ENCODE measurements at regions not wholly inside any gene's neighbourhood (a gene's known extent, or its start where the extent isn't known, plus 50 kb on each side); places are given as distances from the start of the nearest gene placed in this dataset.
A peak's percentile ranks its signal among the peaks of the same experiment; 100 is the strongest.
"Not testable (repeated sequence)": the region's sequence is repeated elsewhere in the genome, so short reads cannot be mapped to it uniquely, and the experiment has no call there.

DNA sequence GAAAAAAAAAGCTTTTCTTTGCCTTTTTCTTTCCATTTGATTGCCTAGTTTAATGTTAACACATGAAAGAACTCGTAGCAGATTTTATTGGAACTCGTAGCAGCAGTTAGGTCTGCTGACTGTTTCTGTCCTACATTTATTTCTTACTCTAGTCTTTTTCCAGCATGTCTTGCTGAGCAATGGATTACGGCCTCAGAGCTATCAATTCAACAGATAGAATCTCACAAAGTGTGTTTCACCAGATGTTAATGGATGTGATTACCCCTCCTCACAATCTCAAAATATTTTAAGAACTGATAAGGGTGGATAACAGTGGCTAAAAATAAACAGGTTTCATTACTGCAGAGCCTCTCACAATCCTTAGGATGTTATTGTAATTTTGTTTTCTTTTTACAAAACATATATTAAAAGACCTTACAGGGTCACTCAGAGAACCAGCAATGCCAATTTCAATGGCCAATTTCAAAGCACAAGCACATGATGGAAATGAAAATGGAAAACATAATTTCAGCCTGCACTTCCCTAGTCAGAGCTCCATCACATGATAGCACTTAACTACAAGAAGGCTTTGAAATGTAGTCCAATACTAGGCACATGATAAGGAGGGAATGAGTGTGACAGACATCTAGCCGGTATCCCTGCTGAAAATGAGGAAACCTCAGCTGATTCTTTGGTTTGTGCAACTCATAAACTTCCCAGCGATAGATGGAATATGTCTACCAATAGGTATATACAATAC, 838.1 kb upstream of the SEMA6D start:
- DNase-seq = peak; percentile 15

DNA sequence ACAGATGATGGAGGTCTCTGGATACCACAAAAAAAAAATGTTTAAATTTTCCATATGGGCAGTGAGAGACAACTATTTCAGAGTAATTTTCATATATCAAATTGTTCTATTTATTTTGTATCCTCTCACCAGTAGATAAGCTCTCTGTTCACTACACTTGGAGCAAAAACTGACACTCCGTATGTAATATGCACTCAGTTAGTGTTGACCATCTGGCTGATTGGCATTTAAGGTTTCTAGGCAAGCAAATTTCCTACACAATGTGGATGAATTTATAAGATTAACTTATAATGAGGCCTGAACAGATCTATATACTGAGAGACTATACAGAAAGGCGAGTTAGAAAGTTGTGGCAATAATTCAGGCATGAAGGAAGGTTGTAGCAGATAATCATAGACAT, 836.5 kb upstream of the SEMA6D start:
- DNase-seq = no peak

DNA sequence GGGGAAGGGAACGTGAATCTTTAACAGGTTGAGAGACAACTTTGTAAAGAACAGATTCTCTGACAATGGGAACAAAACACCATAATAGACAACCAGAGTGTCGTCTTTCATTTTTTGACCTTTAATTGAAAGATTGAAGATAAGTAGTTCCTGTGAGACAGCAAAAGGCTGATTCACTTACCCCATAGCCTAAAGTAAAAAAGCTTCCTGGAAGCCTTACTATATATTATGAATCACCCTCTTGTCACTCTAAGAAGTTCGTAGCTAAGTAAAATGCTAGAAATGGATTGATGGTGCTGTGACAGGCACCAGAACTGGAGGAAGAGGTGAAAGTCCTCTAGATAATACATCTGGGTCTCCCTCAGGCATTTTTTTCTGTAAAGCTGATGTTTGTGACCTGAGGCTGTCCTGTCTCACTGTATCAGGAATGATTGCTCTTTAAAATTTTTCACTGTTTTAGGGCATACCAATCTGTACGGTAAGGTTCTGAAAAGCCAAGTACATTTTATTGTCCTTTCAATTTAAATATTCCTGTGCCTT, 824.6 kb upstream of the SEMA6D start:
- peak; percentile 30 for DNase-seq

DNA sequence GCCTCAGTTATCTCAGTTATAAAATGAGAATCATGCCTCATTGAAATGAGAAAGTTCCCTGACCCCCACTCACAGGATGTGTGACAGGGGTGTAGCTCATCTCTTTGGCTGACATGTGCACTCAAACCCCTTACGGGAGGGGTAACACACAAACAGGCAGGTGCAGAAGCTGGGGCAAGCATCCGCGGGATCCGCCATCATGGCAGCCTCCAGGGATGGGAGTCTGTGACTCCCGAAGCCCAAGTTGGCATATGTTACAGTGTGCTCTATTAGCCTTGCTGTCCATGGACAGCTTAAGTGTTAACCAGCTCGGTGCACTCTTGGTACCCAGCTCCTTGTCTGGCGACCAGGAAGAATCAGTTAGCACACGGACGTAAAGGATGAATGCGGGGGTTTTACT, 822.7 kb upstream of the SEMA6D start:
- no peak for DNase-seq

DNA sequence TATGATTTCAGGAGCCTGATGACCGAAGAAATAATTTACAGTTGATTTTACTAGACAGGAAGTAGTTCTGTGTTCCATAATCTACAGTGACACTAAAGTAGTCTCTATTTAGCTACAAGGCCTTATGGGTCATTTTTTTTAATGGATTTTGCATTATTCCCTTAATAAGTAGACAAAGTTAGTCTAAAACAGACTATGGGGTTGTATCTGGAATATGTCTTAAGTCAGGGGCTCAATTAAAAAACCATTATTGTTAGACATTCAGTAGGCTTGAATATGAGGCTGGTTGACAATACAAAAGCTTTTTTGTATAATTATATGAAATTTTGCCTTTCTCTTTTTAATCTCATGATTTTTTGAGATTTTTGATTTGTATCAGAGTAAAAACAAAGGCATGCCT, 820.0 kb upstream of the SEMA6D start:
- no peak for DNase-seq

DNA sequence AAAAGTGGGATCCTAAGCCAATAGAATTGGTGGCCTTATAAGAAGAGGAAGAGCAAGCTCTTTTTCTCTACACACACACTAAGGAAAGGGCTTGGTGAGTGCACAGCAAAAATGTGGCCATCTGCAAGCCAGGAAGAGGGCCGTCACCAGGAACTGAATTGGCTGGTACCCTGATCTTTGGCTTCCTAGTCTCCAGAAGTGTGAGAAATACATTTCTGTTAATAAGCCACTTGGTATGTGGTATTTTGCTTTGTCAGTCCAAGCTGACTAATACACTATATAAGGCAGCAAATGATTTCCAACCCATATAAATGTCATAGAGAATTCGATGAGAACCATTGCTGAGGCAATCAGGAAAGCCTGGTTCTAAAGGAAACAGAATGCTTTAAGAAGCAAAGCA, 816.3 kb upstream of the SEMA6D start:
- no peak for DNase-seq

DNA sequence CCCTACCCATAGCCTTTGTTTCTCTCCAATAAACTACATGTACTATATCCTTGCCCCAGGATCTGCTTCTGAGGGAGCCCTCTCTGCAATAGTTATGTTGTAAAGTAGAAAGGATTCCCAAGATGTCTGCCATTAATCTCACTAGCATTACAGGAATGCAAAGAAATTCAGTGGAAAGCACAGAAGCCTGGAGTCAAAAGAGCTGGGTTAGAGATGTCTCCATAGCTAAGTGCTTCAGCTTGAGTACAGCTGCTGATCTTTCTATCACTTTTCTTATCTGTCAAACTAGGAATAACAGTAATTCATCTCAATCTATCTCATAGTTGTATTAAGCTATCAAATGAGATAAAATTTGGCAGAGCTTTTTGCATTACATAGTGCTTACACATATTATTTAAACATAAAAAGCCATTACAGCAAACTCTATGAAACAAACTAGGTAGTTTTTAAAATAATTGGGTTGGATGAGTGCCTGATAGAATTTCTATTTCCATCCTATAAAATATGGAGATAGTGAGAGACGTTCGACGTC, 799.5 kb upstream of the SEMA6D start:
- DNase-seq = no peak

DNA sequence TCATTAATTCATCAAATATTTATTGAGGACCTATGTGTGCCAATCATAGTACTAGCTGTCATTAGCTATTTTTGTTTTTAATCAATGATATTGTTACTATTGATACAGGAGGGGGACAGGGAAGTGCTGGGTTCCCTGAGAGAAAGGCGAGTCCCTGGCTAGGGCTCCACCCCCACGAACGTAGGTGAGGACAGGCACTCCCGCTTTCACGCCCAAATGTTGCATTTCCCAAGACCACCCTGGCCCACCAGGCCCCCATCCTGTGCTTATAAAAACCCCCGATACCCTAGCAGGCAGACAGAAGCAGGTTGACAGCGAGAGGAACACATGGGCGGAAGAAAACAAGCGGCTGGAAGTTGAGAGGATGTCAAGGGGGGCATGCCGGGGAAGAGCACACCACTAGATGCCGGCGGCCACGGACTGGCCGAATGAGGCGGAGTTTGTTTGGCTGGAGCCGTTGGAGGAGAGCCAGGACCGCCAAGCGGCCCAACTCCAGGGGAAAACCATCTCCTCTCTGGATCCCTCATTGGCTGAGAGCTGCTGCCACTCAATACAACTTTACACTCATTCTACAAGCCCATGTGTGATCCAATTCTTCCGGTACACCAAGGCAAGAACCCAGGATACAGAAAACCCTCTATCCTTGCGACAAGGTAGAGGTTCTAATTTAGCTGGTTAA, 798.7 kb upstream of the SEMA6D start:
- no peak for DNase-seq

DNA sequence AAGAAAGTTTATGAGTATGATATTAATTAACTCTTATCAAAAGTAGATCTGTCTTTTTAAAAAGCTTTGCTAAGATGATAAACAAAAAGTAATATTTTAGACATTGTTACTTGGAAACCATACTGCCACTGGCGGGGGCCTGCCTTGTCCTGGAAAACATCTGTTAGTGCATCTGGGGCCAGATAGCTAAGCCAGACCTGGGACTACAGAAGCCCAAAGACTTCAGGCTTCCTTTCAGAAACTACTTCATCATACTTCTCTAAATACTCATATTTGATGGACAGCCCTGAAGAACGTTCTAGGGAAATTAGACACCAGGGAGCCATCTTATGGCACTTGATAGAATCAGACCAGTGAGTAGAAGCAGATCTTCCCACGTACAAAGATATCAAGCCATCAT, 795.4 kb upstream of the SEMA6D start:
- DNase-seq = peak; percentile 12

DNA sequence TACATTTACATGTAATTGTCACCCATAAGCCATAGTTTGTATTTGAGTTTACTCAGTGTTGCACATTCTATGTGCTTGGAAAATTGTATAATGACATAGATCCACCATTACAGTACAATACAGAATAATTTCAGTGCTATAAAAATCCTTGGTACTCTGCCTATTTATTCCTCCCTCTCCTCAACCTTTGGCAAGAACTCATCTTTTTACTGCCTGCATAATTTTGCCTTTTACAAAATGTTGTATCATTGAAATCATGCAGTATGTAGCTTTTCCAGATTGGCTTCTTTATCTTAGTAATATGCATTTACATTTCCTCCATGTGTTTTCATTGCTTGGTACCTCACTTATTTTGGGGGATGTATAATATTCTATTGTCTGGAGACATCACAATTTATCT, 786.9 kb upstream of the SEMA6D start:
- DNase-seq = no peak

DNA sequence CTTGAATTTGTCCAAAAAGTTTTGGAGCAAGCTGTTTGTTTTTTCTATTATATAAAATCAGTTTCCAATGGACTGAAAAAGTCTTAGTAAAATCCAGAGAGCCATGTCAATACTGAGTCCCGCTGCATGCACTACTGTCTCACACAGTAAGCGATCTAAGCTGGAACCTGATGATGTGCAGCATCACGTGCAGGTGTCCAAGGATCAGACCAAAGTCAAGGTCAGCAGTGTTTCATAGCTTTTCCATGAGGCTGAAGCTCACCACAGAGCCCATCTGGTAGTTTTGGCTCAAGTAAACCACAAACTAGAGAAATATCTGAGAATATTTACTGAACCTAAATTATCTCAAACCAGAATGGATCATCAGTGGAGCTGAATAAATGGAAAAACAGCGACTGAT, 784.0 kb upstream of the SEMA6D start:
- DNase-seq = no peak

DNA sequence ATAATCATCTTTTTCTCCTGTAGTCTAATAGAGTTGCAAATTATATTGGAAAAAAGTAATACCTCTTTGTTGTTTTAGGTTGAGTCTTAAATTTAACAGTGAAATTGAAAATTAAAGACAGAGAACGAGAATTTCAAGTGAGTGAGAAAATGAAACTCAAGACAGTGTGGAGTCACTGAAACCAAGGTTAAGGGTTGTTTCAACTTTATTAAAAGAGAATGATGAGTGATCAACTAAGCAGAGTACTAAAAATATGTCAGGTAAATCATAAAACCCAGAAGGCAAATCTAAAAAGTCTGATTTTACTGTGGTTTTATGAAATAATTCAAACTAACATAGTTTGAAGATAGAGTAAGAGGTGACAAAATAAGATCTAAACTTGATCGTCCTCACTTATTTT, 782.5 kb upstream of the SEMA6D start:
- no peak for DNase-seq

DNA sequence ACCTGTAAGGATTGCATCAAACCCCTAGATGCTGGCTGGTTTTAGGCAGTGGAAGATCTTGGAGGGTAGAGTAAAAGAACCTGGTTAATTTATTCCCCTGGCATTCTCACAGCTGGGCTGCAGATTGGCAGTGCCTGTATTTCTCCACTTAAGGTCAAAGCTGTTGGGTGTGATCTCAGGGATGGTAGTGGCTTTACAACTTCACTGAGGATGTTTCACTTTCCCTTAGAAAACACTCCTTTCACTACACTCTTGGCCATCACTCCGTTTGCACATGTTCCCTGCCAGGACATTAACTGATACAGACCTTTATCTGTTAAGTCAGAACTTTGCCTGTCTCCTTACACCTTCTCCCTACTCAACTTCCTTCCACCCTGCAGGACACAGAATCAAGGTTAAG, 779.1 kb upstream of the SEMA6D start:
- DNase-seq = no peak

DNA sequence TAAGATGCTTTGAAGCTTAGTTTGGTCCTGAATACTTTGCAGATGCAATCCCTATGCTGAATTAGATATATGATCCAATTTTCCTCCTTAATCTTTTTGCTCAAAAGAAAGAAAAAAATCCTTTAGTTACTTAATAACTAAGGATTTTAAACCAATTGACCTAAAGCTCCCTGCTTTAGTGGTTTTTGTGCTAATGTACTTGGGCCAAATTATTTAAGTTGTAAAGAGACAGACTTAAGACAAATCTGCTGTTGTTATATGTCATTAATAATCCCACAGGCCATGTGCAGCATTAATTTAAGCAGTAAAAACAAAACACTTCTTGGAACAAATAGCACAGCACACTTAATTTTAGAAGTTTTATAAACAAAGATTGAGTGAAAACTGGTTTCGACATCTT, 776.1 kb upstream of the SEMA6D start:
- no peak for DNase-seq

DNA sequence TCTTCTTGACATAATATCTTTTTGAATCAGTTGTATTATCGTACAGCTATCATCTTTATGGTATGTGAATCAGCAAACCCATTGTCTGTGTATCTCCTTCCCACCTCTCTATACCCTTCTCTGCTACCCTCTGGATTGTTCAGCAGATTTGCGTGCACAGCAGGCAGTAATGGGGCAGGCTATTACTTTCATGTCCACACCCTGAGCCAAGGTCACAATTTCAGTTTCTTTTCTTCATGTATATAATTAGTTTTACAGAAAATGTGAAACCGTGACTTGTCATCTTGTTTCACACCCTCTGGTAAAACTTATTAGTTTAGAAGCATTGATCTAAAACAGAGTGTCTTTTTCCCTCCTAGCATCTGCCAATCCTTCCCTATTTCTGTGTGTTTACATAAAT, 770.4 kb upstream of the SEMA6D start:
- no peak for DNase-seq

DNA sequence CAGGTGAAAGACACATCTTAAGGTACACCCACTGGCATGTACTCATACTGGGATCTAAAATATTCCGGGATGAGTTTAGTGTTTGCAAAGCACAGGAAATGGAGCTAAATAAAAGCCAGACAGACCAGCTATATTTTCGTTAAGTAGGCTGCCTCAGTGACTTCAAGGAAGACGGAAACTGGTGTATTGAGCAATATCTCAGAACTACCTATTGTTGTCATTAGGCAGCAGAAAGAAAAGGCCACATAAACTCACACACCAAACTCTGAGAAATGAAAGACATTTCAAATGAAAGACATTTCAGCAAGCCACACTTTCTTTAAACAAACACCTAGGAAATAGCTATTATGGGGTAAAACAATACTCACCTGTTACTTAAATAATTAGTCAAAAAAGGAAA, 761.7 kb upstream of the SEMA6D start:
- DNase-seq = no peak

DNA sequence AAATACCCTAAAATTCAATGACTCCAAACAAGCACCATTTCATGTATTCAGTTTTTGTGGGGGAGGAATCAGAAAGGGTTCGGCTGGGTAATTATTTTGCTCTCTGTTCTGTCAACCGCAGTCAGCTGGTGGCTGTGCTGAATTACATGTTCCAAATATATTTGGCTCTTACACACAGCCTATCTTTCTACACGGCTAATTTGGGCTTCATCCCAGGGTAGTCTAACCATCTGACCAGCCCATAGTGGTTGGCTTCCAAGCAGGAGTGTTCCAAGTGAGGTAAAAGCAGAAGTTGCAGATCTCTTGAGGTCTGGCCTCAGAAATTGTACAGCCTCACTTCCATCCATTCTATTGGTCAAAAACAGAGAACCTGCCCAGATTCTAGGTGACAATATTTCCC, 760.8 kb upstream of the SEMA6D start:
- DNase-seq = no peak

DNA sequence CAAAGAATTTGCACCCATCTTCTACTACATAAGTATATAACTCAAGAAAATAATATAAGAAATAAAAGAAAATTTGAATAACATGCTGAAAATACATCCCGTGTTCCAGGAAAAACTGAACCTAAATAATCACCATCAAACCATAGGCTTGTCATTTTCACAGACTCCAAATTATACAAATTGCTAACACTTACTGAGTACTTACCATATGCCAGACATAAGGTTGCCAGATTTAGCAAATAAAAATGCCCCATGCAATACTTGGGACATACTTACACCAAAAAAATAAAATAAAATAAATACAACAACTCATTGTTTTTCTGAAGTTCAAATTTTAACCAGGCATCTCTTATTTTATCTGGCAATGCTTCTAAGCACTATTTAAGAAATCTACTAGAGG, 760.4 kb upstream of the SEMA6D start:
- no peak for DNase-seq

DNA sequence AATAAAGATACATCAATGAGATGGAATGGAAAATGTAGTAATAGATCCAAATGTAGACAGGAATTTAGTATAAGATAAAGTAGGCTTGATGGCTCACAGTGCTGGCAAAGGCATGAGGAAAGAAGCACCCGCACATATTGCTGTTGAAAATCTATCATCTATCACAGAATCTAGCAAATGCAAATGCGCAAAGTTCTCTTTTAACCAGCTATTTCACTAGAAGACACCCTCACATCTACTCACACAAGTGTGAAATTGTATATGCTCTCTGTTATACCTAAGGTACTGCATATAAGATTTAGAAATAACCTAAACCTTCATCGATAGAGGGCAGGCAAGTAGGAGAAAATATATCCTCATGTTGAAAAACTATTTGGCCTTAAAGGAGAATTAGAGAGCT, 756.7 kb upstream of the SEMA6D start:
- DNase-seq = no peak

DNA sequence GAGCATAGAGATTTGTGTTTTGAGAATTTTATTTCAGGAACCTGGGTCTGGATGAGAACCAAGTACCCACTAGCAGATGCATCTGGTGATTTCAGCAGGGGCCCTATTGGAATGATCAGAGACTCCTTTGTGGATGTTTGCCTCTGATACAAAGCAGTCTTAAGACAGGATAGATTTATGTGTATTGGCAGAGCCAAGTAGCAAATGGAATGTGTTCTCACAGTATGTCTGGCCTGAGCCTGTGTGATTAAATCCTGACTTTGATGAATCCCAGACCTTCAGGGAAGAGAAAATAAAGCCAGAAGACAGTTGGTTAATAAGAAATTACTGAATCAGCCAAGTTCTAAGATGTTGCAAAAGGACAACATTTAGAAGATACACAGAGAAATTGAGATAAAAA, 755.5 kb upstream of the SEMA6D start:
- DNase-seq = no peak

DNA sequence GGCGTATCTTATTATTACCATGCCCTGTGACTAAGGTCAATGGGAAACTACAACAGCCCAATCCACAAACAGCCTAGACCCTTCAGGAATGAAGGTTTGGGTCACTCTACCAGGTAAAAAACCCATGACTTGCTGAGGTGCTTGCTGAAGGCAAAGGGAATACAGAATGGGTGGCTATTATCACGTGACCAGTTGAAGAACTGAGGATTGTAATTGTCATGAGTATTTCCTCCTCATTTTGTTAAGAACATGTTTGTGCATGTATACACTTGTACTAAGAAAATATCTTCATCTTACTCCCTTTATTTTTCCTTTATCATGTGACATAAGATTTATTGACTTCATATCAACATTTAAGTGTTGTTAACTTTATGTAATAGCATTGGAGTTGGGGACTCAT, 729.2 kb upstream of the SEMA6D start:
- DNase-seq = not testable (repeated sequence)

DNA sequence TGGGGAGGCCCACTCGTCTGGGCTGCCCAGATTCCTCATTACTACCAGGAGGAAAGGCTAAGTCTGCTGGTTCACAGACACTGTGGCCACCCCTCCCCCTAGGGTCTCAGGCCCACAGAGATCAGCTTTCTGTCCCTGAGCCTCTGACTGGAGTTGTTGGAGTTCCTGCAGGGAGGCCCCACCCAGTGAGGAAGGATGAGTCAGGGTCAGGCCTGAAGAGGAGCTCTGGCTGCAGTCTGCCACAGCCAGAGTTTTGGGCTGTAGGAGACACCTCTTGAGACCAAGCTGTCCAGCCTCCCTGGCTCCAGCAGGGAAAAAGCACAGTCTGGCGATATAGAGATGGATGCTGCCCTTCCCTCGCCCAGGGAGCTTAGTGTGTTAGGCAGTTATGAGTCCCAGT, 720.9 kb upstream of the SEMA6D start:
- no peak for DNase-seq

DNA sequence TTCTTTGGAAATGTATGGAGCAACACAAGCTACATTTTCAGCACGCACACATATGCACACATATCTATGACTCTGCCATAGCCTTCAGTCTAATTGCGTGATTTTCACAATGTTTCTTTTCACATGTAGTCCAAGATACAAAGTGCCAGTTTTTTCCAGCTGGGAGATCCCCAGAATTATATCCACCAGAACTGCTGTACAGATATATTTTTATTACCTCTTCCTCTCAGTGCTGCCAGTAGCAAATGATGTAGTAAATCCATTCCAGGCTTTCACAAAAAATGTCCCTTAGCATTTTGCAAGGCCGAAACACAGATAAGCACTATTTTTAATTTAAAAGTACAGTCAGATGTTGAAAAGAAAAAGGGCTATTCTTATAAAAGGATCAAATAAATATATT, 719.8 kb upstream of the SEMA6D start:
- DNase-seq = no peak

DNA sequence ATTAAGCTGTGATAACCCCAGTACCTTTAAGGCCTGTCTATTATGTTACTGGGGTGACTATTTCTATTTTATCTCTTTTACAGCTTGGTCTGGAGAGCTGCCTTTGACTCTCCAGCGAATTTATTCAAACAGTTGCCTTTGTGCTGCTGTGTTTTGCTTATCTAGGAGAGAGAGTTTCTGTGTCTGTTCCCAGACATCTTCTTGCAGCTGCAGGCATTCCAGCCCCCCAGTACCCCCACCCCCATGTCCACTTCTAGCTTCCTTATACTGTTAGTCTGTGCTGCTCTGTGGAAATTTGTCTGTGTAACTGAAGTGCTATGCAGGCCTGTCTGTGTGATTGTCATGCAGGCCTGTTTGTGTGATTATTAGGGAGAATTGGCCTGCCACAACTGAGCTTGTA, 713.7 kb upstream of the SEMA6D start:
- no peak for DNase-seq

DNA sequence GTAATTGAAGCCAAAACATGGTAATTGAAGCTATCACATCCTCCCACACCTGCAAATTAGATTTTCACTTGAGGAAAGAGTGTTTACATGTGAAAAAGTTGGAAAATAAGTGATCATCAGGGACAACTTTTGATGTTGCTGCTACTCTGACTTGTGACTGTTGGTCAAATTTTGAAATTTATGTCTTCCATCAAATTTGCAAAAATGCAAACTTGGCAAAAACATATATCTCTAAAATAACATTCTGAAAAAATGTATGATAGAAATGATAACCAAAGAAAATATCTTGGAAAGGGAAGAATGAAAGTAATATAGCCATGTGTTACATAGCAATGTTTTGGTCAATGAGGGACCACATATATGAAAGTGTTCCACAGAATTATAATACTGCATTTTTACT, 703.9 kb upstream of the SEMA6D start:
- no peak for DNase-seq
